ENCODE measurements at regions not wholly inside any gene's neighbourhood (a gene's known extent, or its start where the extent isn't known, plus 50 kb on each side); places are given as distances from the start of the nearest gene placed in this dataset.

- DNase-seq (ENCODE audit: low read depth): no peak
These were observed 66.1 kb downstream of the LEPR start for GRCh38 chr1:65486613-65487012.

DNA sequence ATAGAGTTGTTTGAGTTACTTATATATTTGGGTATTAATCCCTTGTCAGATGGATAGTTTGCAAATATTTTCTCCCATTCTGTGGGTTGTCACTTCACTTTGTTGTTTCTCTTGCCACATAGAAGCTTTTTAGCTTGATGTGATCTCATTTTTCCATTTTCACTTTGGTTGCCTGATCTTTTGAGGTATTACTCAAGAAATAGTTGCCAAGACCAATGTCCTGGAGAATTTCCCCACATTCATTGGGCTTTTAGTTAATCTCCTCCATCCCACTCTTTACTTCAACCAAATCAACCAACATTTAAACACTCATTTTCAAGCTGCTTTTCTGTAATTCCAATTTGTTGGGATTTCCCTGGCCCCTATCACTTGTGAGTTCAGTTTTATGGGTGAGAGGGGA, 69.0 kb downstream of the LEPR start:
- no peak for DNase-seq (ENCODE audit: low read depth)

DNA sequence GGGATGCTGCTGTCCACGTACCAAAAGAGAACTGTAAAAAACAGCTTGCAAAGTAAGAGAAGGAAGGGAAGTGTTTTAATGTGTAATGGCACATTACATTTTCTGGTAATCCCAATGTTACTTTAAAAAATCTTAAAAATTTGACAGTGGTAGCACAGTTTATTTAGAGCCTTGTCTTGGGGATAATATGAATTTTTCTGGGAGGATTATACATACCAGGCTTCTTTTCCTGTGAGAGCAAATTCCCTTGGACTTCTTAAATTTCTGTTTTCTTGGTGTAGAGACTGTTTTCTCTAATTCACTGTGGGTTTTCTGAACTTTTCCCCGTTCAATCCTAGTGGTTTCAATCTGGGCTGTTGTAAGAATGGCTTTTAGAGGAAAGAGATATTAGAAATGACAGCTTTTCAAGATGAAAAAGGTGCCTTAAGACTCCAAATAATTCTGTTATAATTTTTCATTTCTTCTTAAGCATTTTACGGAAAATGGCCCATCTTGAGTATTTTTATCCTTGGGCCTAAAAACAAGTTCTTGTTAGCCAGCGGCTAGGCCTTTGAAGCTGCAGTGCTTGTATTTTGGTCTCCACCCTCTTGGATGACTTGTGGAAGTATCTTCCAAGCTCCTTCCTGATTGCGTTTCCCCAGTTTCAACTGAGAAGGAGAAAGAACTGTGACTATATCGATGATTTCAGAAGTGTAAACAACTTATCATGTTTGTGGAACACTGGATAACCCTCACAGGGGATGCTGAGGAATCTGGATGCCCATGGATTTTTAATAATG, 70.0 kb downstream of the LEPR start:
- DNase-seq (ENCODE audit: low read depth): no peak

GRCh38 chr1:65491472-65491871, 71.0 kb downstream of the LEPR start:
- no peak for DNase-seq (ENCODE audit: low read depth)

GRCh38 chr1:65493802-65494201, 73.3 kb downstream of the LEPR start:
- DNase-seq (ENCODE audit: low read depth): no peak

DNA sequence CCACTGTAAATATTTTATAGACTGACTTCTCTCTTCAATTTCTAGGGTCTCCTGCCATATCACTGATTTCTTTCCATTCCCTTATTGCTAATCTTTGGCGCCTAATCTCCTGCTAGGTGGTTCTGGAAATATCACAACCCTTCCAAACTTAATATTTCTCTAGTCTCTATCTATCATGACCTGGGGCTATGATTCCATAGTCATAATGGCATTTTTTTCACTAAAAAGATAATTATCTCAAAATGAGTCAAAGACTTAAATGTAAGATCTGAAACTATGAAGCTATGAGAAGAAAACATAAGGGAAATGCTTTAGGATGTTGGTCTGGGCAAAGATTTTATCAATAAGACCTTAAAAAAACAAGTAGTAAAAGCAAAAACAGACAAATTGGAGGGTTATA, 74.2 kb downstream of the LEPR start:
- DNase-seq (ENCODE audit: low read depth): no peak

- DNase-seq (ENCODE audit: low read depth): no peak
These were observed 74.7 kb downstream of the LEPR start for GRCh38 chr1:65495137-65495536.

GRCh38 chr1:65497256-65497830, 76.9 kb downstream of the LEPR start:
- DNase-seq (ENCODE audit: low read depth): no peak

DNA sequence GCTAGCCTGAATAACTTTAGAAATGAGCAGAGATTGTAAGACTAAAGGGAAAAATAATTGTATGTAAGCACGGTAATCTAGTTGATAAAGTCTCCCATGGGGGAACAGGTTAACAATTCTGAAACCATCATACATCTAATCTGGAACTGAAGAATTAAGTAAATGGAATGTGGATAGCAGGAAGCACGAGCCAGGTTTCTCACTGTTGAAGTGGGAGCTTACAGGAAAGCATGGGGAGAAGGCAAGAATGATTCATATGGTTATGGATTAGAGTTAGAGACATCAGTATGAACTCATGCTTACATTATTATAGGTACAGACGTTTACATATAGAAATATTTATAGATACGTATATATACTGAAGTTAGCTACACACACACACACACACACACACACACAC, 83.0 kb downstream of the LEPR start:
- DNase-seq (ENCODE audit: low read depth): no peak

GRCh38 chr1:65504263-65504662, 83.8 kb downstream of the LEPR start:
- no peak for DNase-seq (ENCODE audit: low read depth)

- DNase-seq (ENCODE audit: low read depth): no peak
These were observed 85.3 kb downstream of the LEPR start for GRCh38 chr1:65505547-65506300.

- no peak for DNase-seq (ENCODE audit: low read depth)
These were observed 87.6 kb downstream of the LEPR start for GRCh38 chr1:65508051-65508450.

DNA sequence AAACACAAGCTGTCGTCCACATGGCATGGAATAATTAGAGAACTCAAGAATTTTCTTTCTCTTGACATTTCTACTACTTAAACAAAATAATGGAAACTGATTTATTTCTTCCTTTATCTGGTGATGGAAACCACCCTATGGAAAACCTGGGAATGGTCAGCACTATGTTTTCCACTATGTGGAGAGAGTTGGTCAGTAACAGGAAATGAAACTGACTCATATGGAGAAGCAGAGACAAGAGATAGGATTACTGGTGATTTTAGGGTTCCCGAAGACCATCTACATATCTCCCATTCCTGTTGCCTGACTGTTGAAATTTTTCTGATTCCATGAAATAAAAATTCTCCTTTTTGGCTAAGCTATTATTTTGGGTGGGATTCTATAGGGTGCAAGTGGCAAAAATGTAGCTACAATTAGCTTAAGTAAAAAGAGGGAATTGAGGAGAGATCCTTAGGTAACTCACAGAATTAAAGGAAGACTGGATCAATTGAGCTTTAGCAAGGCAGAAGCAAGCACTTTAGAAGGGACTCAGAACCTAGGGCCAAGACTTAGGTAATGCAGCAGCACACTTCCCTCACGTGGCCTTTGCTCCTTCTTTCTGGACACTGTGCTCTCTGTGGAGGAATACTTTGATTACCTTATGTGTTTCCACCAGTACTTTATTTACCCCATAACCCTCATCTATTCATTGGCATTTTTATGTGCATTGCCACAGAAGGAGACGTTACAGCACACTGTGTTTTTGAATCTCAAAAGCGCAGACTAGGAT, 89.6 kb downstream of the LEPR start:
- peak; percentile 57 for DNase-seq (ENCODE audit: low read depth)

DNA sequence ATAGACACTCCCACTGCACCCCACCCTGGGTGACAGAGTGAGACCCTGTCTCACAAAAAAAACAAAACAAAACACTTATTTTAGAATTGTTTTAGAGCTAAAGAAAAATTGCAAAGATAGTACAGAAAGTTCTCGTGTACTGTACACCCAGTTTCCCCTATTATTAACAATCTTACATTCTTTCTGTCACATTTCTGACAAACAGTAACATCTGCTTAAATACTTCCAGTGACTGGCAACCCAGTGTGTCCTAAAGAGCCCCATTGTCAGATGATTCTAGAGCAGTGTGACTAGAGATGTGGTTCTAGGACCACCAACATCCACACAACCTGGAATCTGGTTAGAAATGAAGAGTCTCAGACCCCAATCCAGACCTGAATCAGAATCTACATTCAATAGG, 90.5 kb downstream of the LEPR start:
- DNase-seq (ENCODE audit: low read depth): no peak

DNA sequence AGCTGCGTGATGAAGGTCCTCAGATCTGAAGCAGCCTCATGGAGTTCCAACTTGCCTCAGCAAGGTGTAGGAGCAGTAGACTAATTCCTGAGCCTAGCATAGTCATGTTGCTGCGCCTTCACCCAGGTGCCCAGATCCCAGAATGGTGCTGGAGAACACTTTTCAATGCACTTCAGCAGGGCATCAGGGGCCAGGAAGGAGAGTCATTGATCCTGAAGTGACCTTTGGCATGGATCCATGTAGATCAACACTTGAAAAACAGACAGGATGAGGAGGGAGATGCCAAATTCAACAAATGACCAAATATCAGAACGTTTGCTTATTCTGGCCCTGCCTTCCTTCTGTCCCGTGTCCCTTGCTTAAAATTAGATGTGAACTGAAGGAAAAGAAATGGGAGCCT, 91.9 kb downstream of the LEPR start:
- no peak for DNase-seq (ENCODE audit: low read depth)

- no peak for DNase-seq (ENCODE audit: low read depth)
These were observed 92.7 kb downstream of the LEPR start for GRCh38 chr1:65512967-65513780.

DNA sequence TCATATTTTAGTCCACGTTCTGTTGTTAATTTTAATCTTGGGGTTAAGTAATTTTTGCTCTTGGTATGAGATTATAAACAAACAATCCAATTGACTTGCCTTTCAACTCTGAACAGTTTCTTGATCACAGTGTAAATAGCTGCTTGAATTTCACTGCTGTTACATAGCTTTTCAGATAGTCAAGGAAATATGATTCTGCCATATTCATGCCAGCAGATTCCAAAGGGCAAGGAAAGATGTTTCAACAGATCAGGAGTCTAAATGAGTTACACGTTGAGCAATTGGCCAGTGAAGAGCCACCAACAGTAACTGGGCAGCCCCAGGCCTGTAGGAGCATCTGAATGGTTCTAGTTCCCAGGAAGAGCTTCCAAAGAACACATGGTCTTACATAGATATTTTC, 93.6 kb downstream of the LEPR start:
- DNase-seq (ENCODE audit: low read depth): no peak

GRCh38 chr1:65524931-65525265, 104.4 kb downstream of the LEPR start:
- no peak for DNase-seq (ENCODE audit: low read depth)

DNA sequence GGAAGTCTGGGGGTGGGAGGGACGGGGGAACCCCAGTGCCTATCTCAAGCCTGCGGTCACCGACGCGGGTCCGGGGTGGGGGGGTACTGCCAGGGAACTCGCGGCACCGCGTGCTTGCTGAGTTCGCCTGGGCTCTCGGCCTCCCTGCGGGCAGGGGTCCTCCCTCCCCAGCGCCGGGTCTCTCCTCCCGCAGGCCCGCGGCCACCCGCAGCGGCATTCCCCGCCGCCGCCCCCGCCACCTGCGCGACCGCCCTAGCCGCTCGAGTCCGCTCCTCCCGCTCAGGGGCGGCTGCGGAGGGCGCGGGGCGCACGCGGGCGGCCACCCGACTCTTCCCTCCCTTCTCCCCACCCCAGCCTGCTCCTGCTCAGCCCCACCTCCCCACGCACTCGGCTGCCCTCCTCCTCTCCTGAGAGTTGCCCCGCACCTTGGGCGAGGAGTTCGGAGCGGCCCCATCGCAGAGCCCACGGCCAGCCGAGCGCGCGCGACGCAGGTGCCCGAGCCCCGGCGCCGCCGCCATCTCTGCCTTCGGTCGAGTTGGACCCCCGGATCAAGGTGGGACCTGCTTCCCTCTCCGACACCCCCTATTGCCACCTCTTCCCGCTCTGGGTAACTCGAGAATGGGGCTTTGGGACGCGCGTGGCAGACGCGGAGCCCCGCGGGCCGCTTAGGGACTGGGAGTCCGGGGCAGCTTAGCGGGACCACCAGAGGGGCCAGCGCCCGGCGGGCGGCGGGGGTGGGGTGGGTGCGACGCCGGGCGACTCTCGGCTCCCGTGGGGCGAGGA, 105.0 kb downstream of the LEPR start:
- no peak for DNase-seq (ENCODE audit: low read depth)

GRCh38 chr1:65526049-65526556, 105.6 kb downstream of the LEPR start:
- no peak for DNase-seq (ENCODE audit: low read depth)

DNA sequence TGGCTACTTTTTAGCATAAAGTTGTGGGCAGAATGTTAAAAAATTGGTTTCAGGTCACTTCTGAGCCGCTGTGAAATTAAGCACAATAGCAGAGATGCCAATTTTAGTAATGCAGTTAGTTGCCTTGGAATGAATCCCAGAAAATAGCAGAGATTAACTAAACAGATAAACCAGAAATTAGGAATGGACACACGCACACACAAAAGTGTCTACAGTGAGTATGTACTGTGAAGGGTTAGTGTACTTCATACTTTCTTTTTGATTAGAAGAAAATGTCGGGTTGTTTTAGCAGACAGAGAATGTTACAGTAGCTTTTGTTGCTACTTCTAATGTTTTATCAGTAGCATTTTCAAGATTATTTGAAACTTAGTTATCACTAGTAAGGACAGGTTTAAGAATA, 106.7 kb downstream of the LEPR start:
- no peak for DNase-seq (ENCODE audit: low read depth)
